GM12892 (cell line): ENCODE measurements at regions not wholly inside any gene's neighbourhood (a gene's known extent, or its start where the extent isn't known, plus 50 kb on each side); places are given as distances from the start of the nearest gene placed in this dataset.

Source experiments
- POLR2AphosphoS5 ChIP-seq: IDR thresholded peaks from 2 replicates; pipeline ENCODE4 v1.6.1; 2011; ENCODE audit warnings: low read depth, low read length, control low read depth
- TAF1 ChIP-seq: IDR thresholded peaks from 2 replicates; pipeline ENCODE4 v1.6.1; 2011; ENCODE audit warnings: low read depth, mild to moderate bottlenecking, control low read depth, low read length, borderline replicate concordance

GRCh38 chr6:132096996-132097395, 145.8 kb upstream of the CCN2 start:
- TF ChIP-seq POLR2AphosphoS5 (no peak), TAF1 (no peak)
